ENCODE measurements at regions not wholly inside any gene's neighbourhood (a gene's known extent, or its start where the extent isn't known, plus 50 kb on each side); places are given as distances from the start of the nearest gene placed in this dataset.

DNA sequence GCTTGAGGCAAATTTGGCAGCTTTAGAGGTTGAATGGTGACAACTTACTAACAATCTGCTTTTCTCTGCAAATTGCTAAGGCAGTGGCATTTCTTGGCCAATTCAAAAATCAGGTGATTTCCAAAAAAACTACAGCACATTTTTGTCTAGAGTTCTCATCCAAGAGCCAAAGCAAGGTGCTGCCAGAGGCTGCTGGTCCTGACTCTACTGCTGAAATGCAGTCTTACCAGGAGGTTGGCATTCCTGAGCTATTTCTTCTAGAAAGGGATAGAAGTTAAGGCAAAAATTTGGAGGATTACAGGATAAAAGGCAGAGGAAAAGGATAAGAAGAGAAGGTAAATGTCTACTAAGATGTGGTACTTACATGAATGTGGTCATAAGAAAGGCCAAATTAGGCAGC is 75.6 kb downstream of the COX18 start:
- Histone ChIP-seq H3K4me1 (ENCODE audit: insufficient read depth, low read length, poor library complexity, severe bottlenecking) (no peaks in the 10 kb centered on the region), H3K36me3 (ENCODE audit: insufficient read depth, low read length, poor library complexity, severe bottlenecking) (no peaks in the 10 kb centered on the region), H3K9me3 (ENCODE audit: low read depth, low read length, poor library complexity, severe bottlenecking) (no peaks in the 10 kb centered on the region), H3K4me3 (ENCODE audit: low read depth, low read length, poor library complexity, severe bottlenecking) (no peak overlapping the region), H3K27ac (ENCODE audit: low read depth, low read length, poor library complexity, severe bottlenecking) (no peak overlapping the region), H3K27me3 (replicated peaks; ENCODE audit: insufficient read depth, low read depth, low read length, poor library complexity) (no peaks in the 10 kb centered on the region)
- BruUV-seq (replicated peaks): no TSS peak
- intact Hi-C loops (cut with micrococcal nuclease; ENCODE audit: unreplicated experiment): no loop called here
- no peak for TF ChIP-seq EZH2 (IDR thresholded peaks at IDR 0.05; ENCODE audit: borderline replicate concordance, low read depth, low read length, poor library complexity, severe bottlenecking)
- TF ChIP-seq, protein P1, sequence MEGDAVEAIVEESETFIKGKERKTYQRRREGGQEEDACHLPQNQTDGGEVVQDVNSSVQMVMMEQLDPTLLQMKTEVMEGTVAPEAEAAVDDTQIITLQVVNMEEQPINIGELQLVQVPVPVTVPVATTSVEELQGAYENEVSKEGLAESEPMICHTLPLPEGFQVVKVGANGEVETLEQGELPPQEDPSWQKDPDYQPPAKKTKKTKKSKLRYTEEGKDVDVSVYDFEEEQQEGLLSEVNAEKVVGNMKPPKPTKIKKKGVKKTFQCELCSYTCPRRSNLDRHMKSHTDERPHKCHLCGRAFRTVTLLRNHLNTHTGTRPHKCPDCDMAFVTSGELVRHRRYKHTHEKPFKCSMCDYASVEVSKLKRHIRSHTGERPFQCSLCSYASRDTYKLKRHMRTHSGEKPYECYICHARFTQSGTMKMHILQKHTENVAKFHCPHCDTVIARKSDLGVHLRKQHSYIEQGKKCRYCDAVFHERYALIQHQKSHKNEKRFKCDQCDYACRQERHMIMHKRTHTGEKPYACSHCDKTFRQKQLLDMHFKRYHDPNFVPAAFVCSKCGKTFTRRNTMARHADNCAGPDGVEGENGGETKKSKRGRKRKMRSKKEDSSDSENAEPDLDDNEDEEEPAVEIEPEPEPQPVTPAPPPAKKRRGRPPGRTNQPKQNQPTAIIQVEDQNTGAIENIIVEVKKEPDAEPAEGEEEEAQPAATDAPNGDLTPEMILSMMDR (conservative IDR thresholded peaks at IDR 0.05; ENCODE audit: low read depth, low read length): no peak
- CTCF ChIA-PET: no interaction called here
- DNase-seq (ENCODE audit: low spot score): no peak
- POLR2A ChIA-PET (ENCODE audit: low non-redundant PET): no interaction called here

DNA sequence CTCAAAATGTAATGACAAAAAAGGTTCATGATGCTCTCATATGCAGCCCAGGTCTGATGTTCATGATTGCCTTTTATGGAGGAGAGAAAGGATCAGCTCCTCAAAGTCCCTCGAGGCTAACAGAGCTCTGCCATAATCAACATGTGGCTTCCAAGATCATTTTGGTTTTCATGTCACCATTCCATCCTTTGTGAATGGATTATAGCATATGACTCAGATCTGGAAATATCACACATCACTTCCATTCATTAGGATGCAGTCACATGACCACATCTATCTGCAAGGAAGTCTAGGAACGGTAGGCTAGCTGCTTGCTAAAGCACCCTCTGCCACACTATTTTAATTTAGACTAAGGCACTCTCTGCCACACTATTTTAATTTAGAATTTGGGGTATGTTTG is 77.6 kb downstream of the COX18 start:
- no peaks in the 10 kb centered on the region for H3K4me1 ChIP-seq (ENCODE audit: insufficient read depth, low read length, poor library complexity, severe bottlenecking)
- H3K36me3 ChIP-seq (ENCODE audit: insufficient read depth, low read length, poor library complexity, severe bottlenecking): no peaks in the 10 kb centered on the region
- intact Hi-C loops (cut with micrococcal nuclease; ENCODE audit: unreplicated experiment): no loop called here
- no peak for TF ChIP-seq EZH2 (IDR thresholded peaks at IDR 0.05; ENCODE audit: borderline replicate concordance, low read depth, low read length, poor library complexity, severe bottlenecking)
- TF ChIP-seq, protein P1 (conservative IDR thresholded peaks at IDR 0.05; ENCODE audit: low read depth, low read length): no peak
- CTCF ChIA-PET: no interaction called here
- H3K9me3 ChIP-seq (ENCODE audit: low read depth, low read length, poor library complexity, severe bottlenecking): no peaks in the 10 kb centered on the region
- no peak overlapping the region for H3K27ac ChIP-seq (ENCODE audit: low read depth, low read length, poor library complexity, severe bottlenecking)
- POLR2A ChIA-PET (ENCODE audit: low non-redundant PET): no interaction called here
- H3K27me3 ChIP-seq (replicated peaks; ENCODE audit: insufficient read depth, low read depth, low read length, poor library complexity): no peaks in the 10 kb centered on the region
- no TSS peak for BruUV-seq (replicated peaks)
- peak; percentile 3 for DNase-seq (ENCODE audit: low spot score)
- no peak overlapping the region for H3K4me3 ChIP-seq (ENCODE audit: low read depth, low read length, poor library complexity, severe bottlenecking)

DNA sequence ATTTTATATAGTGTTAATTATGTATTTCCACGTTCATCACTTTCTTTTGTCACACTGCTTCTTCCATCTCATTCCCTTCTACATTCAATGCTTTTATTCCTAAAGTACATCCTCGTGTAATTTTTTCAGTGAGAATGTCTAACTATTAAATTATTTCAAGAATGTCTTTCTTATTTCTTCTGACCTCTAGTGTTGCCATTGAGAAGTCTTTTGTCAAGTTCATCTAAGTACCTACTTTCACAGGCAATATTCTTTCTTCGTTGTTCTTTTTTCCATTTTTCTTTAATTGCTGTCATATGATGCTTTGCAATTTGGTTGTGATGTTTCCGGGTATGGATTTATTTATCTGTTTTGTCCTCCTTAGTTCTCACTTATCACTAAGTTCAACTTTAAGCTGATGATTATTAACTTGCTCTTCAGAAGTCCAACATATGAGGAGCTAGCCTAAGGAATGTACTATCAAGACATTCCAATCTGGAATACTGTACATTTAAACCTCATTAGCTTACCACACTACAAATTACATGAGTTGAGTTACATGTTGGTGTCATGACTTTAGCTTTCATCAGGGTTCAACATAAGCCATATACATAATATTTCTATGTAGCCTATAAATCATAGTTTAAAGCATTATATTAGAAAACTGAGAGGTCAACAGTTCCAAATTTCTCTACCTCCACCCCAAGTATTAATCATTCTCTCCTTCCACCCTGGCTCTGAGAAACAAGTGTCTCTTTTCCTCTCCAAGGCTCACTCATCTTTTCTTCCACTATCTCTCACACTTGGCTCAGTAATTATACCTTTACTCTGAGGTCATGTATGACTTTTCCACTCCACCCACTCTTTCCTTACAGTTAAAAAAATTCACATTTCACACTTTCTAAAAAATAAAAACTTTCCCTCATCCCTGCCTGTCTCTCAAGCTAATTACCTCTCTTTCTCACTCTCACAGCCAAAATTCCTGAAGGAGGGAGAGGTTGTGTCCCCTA is 81.5 kb downstream of the COX18 start:
- no peak for TF ChIP-seq EZH2 (IDR thresholded peaks at IDR 0.05; ENCODE audit: borderline replicate concordance, low read depth, low read length, poor library complexity, severe bottlenecking)
- TF ChIP-seq, protein P1 (conservative IDR thresholded peaks at IDR 0.05; ENCODE audit: low read depth, low read length): no peak
- Histone ChIP-seq H3K27ac (ENCODE audit: low read depth, low read length, poor library complexity, severe bottlenecking) (no peak overlapping the region), H3K4me1 (ENCODE audit: insufficient read depth, low read length, poor library complexity, severe bottlenecking) (no peaks in the 10 kb centered on the region), H3K27me3 (replicated peaks; ENCODE audit: insufficient read depth, low read depth, low read length, poor library complexity) (no peaks in the 10 kb centered on the region), H3K4me3 (ENCODE audit: low read depth, low read length, poor library complexity, severe bottlenecking) (no peak overlapping the region), H3K9me3 (ENCODE audit: low read depth, low read length, poor library complexity, severe bottlenecking) (no peaks in the 10 kb centered on the region), H3K36me3 (ENCODE audit: insufficient read depth, low read length, poor library complexity, severe bottlenecking) (no peaks in the 10 kb centered on the region)
- intact Hi-C loops (cut with micrococcal nuclease; ENCODE audit: unreplicated experiment): no loop called here
- no TSS peak for BruUV-seq (replicated peaks)
- CTCF ChIA-PET: no interaction called here
- POLR2A ChIA-PET (ENCODE audit: low non-redundant PET): no interaction called here
- no peak for DNase-seq (ENCODE audit: low spot score)
